ENCODE measurements at regions not wholly inside any gene's neighbourhood (a gene's known extent, or its start where the extent isn't known, plus 50 kb on each side); places are given as distances from the start of the nearest gene placed in this dataset.
"Not testable (repeated sequence)": the region's sequence is repeated elsewhere in the genome, so short reads cannot be mapped to it uniquely, and the experiment has no call there.

- DNase-seq (no peak), ATAC-seq (no peak), FAIRE-seq (no peak)
- Histone ChIP-seq H3K9me3 (no peaks in the 10 kb centered on the region), H3K4me3 (no peak overlapping the region), H3K27ac (no peak overlapping the region), H3K4me1 (no peaks in the 10 kb centered on the region), H3K27me3 (no peaks in the 10 kb centered on the region), H3K36me3 (no peaks in the 10 kb centered on the region)
- intact Hi-C loops (cut with DNase I), result no loop called here
- WGBS, 2 donors, result 82 to 91% methylated on average over 2 of the region's 2 CpGs
- TF ChIP-seq CTCF (IDR thresholded peaks at IDR 0.05), result no peak
Measured at GRCh38 chr6:40668203-40668602, 81.0 kb upstream of the LRFN2 start.

GRCh38 chr6:40666530-40666929 lies 79.4 kb upstream of the LRFN2 start:
- DNase-seq (no peak), ATAC-seq (no peak), FAIRE-seq (no peak)
- 73 to 78% methylated on average over 4 of the region's 4 CpGs for WGBS, 2 donors
- H3K9me3 ChIP-seq, result no peaks in the 10 kb centered on the region
- no peak overlapping the region for H3K4me3 ChIP-seq
- H3K27ac ChIP-seq, result no peak overlapping the region
- intact Hi-C loops (cut with DNase I), result no loop called here
- TF ChIP-seq CTCF (IDR thresholded peaks at IDR 0.05), result no peak
- H3K4me1 ChIP-seq, result no peaks in the 10 kb centered on the region
- no peaks in the 10 kb centered on the region for H3K27me3 ChIP-seq
- H3K36me3 ChIP-seq, result no peaks in the 10 kb centered on the region

- intact Hi-C loops (cut with DNase I), result no loop called here
- WGBS, 2 donors, result 86 to 95% methylated on average over 2 of the region's 2 CpGs
- FAIRE-seq, result no peak
Measured at GRCh38 chr6:40661726-40662125, 74.6 kb upstream of the LRFN2 start.

GRCh38 chr6:40656772-40657171 lies 69.6 kb upstream of the LRFN2 start:
- H3K27me3 ChIP-seq; FAIRE-seq; H3K27ac ChIP-seq; ATAC-seq; H3K36me3 ChIP-seq; H3K4me1 ChIP-seq; H3K9me3 ChIP-seq; intact Hi-C loops (cut with DNase I); DNase-seq; H3K4me3 ChIP-seq: not testable (repeated sequence)
- 91 to 92% methylated on average over 5 of the region's 5 CpGs for WGBS, 2 donors

More at GRCh38 chr6:40661726-40662125, 74.6 kb upstream of the LRFN2 start:
- H3K4me3 ChIP-seq, result no peak overlapping the region
- DNase-seq (no peak), ATAC-seq (no peak)
- no peaks in the 10 kb centered on the region for H3K4me1 ChIP-seq
- no peak overlapping the region for H3K27ac ChIP-seq
- H3K27me3 ChIP-seq, result no peaks in the 10 kb centered on the region
- H3K9me3 ChIP-seq, result no peaks in the 10 kb centered on the region
- TF ChIP-seq CTCF (IDR thresholded peaks at IDR 0.05), result no peak
- H3K36me3 ChIP-seq, result no peaks in the 10 kb centered on the region

- no peaks in the 10 kb centered on the region for H3K4me1 ChIP-seq
- H3K27ac ChIP-seq, result no peak overlapping the region
- DNase-seq (no peak), FAIRE-seq (no peak), ATAC-seq (no peak)
- no peaks in the 10 kb centered on the region for H3K36me3 ChIP-seq
- H3K4me3 ChIP-seq, result no peak overlapping the region
- 95 to 98% methylated on average over 1 of the region's 1 CpG for WGBS, 2 donors
- intact Hi-C loops (cut with DNase I), result no loop called here
- TF ChIP-seq CTCF (IDR thresholded peaks at IDR 0.05), result no peak
- H3K27me3 ChIP-seq, result no peaks in the 10 kb centered on the region
- no peaks in the 10 kb centered on the region for H3K9me3 ChIP-seq
Measured at GRCh38 chr6:40654828-40655227, 67.7 kb upstream of the LRFN2 start.

- H3K9me3 ChIP-seq, result no peaks in the 10 kb centered on the region
- no peak for ATAC-seq
- no peak overlapping the region for H3K27ac ChIP-seq
- H3K27me3 ChIP-seq, result no peaks in the 10 kb centered on the region
- 72 to 78% methylated on average over 6 of the region's 6 CpGs for WGBS, 2 donors
- no peaks in the 10 kb centered on the region for H3K4me1 ChIP-seq
- H3K4me3 ChIP-seq, result no peak overlapping the region
- intact Hi-C loops (cut with DNase I), result no loop called here
- no peaks in the 10 kb centered on the region for H3K36me3 ChIP-seq
- FAIRE-seq, result no peak
- no peak for DNase-seq
- TF ChIP-seq CTCF (IDR thresholded peaks at IDR 0.05), result no peak
Measured at GRCh38 chr6:40645043-40645442, 57.9 kb upstream of the LRFN2 start.

All from pancreas (tissue), 10 donors.